ENCODE measurements at regions not wholly inside any gene's neighbourhood (a gene's known extent, or its start where the extent isn't known, plus 50 kb on each side); places are given as distances from the start of the nearest gene placed in this dataset.
"Not testable (repeated sequence)": the region's sequence is repeated elsewhere in the genome, so short reads cannot be mapped to it uniquely, and the experiment has no call there.

GRCh38 chr7:112926018-112926417 is 135.8 kb upstream of the TMEM168 start:
- H3K4me3 ChIP-seq (ENCODE audit: control insufficient read depth in 2 of 3, extremely low read depth in 1 of 3, insufficient read depth in 2 of 3, low read depth in 1 of 3, low read length in 3 of 3): no peak overlapping the region
- DNase-seq (ENCODE audit: low read depth, low spot score): no peak
- no peak for TF ChIP-seq CTCF (optimal IDR thresholded peaks at IDR 0.05 in 1 of 3, IDR thresholded peaks at IDR 0.05 in 1 of 3, conservative IDR thresholded peaks at IDR 0.05 in 1 of 3; ENCODE audit: extremely low read depth in 1 of 3, insufficient read depth in 2 of 3, low read length in 3 of 3)
- TF ChIP-seq EZH2 (IDR thresholded peaks at IDR 0.05; ENCODE audit: low read length): no peak
- H3K9me3 ChIP-seq (ENCODE audit: control insufficient read depth, low read depth, low read length): no peaks in the 10 kb centered on the region
- dilution Hi-C loops (cut with MboI; ENCODE audit: extremely low pct_ligation_motif_present, low sequenced_read_pairs): no loop called here
- FAIRE-seq: no peak
- H3K27ac ChIP-seq (ENCODE audit: control insufficient read depth, insufficient read depth, low read length): no peak overlapping the region
- H3K9me1 ChIP-seq (ENCODE audit: control insufficient read depth, extremely low read depth, insufficient read depth, low read length): no peaks in the 10 kb centered on the region
- no peaks in the 10 kb centered on the region for H3K36me3 ChIP-seq (ENCODE audit: control insufficient read depth in 2 of 2, extremely low read depth in 1 of 2, insufficient read depth in 2 of 2, low read length in 2 of 2)
- H3K27me3 ChIP-seq (ENCODE audit: control insufficient read depth, extremely low read depth, insufficient read depth, low read length): no peaks in the 10 kb centered on the region
- H3K4me2 ChIP-seq (ENCODE audit: control insufficient read depth, extremely low read depth, insufficient read depth, low read depth, low read length): no peak overlapping the region
- no peaks in the 10 kb centered on the region for H4K20me1 ChIP-seq (ENCODE audit: control insufficient read depth, extremely low read depth, insufficient read depth, low read length)
- H2AFZ ChIP-seq (ENCODE audit: control insufficient read depth, low read length): no peak overlapping the region
- H3K9ac ChIP-seq (ENCODE audit: control insufficient read depth, extremely low read depth, insufficient read depth, low read length): no peak overlapping the region
- H3K4me1 ChIP-seq (ENCODE audit: control insufficient read depth, extremely low read depth, insufficient read depth, low read length): no peaks in the 10 kb centered on the region
- H3K79me2 ChIP-seq (ENCODE audit: control insufficient read depth, insufficient read depth, low read length): peaks cover 2% of the 10 kb centered on the region

GRCh38 chr7:112922546-112922945 is 132.4 kb upstream of the TMEM168 start:
- dilution Hi-C loops (cut with MboI; ENCODE audit: extremely low pct_ligation_motif_present, low sequenced_read_pairs); H2AFZ ChIP-seq (ENCODE audit: control insufficient read depth, low read length); H3K27me3 ChIP-seq (ENCODE audit: control insufficient read depth, extremely low read depth, insufficient read depth, low read length); H3K27ac ChIP-seq (ENCODE audit: control insufficient read depth, insufficient read depth, low read length); FAIRE-seq; H3K4me2 ChIP-seq (ENCODE audit: control insufficient read depth, extremely low read depth, insufficient read depth, low read depth, low read length); H3K4me1 ChIP-seq (ENCODE audit: control insufficient read depth, extremely low read depth, insufficient read depth, low read length); H3K4me3 ChIP-seq (ENCODE audit: control insufficient read depth in 2 of 3, extremely low read depth in 1 of 3, insufficient read depth in 2 of 3, low read depth in 1 of 3, low read length in 3 of 3); DNase-seq (ENCODE audit: low read depth, low spot score); H3K9me1 ChIP-seq (ENCODE audit: control insufficient read depth, extremely low read depth, insufficient read depth, low read length); H3K9me3 ChIP-seq (ENCODE audit: control insufficient read depth, low read depth, low read length); H4K20me1 ChIP-seq (ENCODE audit: control insufficient read depth, extremely low read depth, insufficient read depth, low read length); H3K79me2 ChIP-seq (ENCODE audit: control insufficient read depth, insufficient read depth, low read length); H3K36me3 ChIP-seq (ENCODE audit: control insufficient read depth in 2 of 2, extremely low read depth in 1 of 2, insufficient read depth in 2 of 2, low read length in 2 of 2); H3K9ac ChIP-seq (ENCODE audit: control insufficient read depth, extremely low read depth, insufficient read depth, low read length): not testable (repeated sequence)

- H3K4me2 ChIP-seq (ENCODE audit: control insufficient read depth, extremely low read depth, insufficient read depth, low read depth, low read length); DNase-seq (ENCODE audit: low read depth, low spot score); H3K36me3 ChIP-seq (ENCODE audit: control insufficient read depth in 2 of 2, extremely low read depth in 1 of 2, insufficient read depth in 2 of 2, low read length in 2 of 2); H3K79me2 ChIP-seq (ENCODE audit: control insufficient read depth, insufficient read depth, low read length); H3K9ac ChIP-seq (ENCODE audit: control insufficient read depth, extremely low read depth, insufficient read depth, low read length); H4K20me1 ChIP-seq (ENCODE audit: control insufficient read depth, extremely low read depth, insufficient read depth, low read length); H3K4me3 ChIP-seq (ENCODE audit: control insufficient read depth in 2 of 3, extremely low read depth in 1 of 3, insufficient read depth in 2 of 3, low read depth in 1 of 3, low read length in 3 of 3); H3K27ac ChIP-seq (ENCODE audit: control insufficient read depth, insufficient read depth, low read length); H3K9me1 ChIP-seq (ENCODE audit: control insufficient read depth, extremely low read depth, insufficient read depth, low read length); FAIRE-seq; H3K4me1 ChIP-seq (ENCODE audit: control insufficient read depth, extremely low read depth, insufficient read depth, low read length); H2AFZ ChIP-seq (ENCODE audit: control insufficient read depth, low read length); H3K9me3 ChIP-seq (ENCODE audit: control insufficient read depth, low read depth, low read length); H3K27me3 ChIP-seq (ENCODE audit: control insufficient read depth, extremely low read depth, insufficient read depth, low read length); dilution Hi-C loops (cut with MboI; ENCODE audit: extremely low pct_ligation_motif_present, low sequenced_read_pairs): not testable (repeated sequence)
These were observed 126.2 kb upstream of the TMEM168 start for GRCh38 chr7:112916431-112916830.

Data from keratinocyte (primary cell).